ENCODE measurements at regions not wholly inside any gene's neighbourhood (a gene's known extent, or its start where the extent isn't known, plus 50 kb on each side); places are given as distances from the start of the nearest gene placed in this dataset.
"Not testable (repeated sequence)": the region's sequence is repeated elsewhere in the genome, so short reads cannot be mapped to it uniquely, and the experiment has no call there.

GRCh38 chr15:44838929-44839328 is 102.6 kb downstream of the TRIM69 start:
- TF ChIP-seq CTCF (IDR thresholded peaks at IDR 0.05); POLR2AphosphoS5 (IDR thresholded peaks at IDR 0.05; ENCODE audit: low read depth, low read length): not testable (repeated sequence)
